HepG2 (cell line): ENCODE measurements at regions not wholly inside any gene's neighbourhood (a gene's known extent, or its start where the extent isn't known, plus 50 kb on each side); places are given as distances from the start of the nearest gene placed in this dataset.

Experiments
- ATAC-seq: fragments of 200-7000 bp; cut with Tn5 transposase; 3 replicates; pipeline ENCODE4 v1.9.1; 2020; ENCODE audit warnings: mild to moderate bottlenecking, moderate library complexity
- BruUV-seq: library from RNA; stranded (reverse); fragments of 400-500 nt; replicated peaks from 2 replicates; lab custom pipeline; 2021; lab: Mats Ljungman, UMichigan
- CTCF ChIA-PET: fragments of 300-600 bp; formaldehyde crosslinking; extraction: SDS; loops from one replicate; lab custom pipeline; 2021; ENCODE audit warnings: low total read pairs, inconsistent platforms, low intra/inter-chr PET ratio; lab: Yijun Ruan, JAX
- POLR2A ChIA-PET: fragments of 350-600 bp; sonication (Branson Sonifier 250); formaldehyde crosslinking; loops from one replicate; lab custom pipeline; 2020; ENCODE audit warnings: antibody characterized with exemption, inconsistent platforms; lab: Yijun Ruan, JAX
- DNase-seq: peaks from one replicate; pipeline ENCODE4 v3.0.0-alpha.2; 2015; ENCODE audit warnings: low spot score
- FAIRE-seq: peaks from 3 replicates; lab custom pipeline; 2011; peaks lifted over from hg19 to GRCh38; lab: Jason Lieb, UNC
- H2AFZ ChIP-seq: one replicate; pipeline ENCODE4 v1.6.1; 2011; ENCODE audit warnings: low read length, inconsistent platforms
- H3K27ac ChIP-seq: fragments of 300-600 bp; 3 replicates; pipeline ENCODE4 v1.8.0; 2011; ENCODE audit warnings: mixed run types, mild to moderate bottlenecking, mixed read lengths, low read length, inconsistent platforms; ENCODE audit not compliant: insufficient read depth; ENCODE audit errors: extremely low read length
- H3K27me3 ChIP-seq, 2 experiments: fragments of 200-600 bp in 1 of 2; 2 replicates in 1 of 2; 3 replicates in 1 of 2; pipeline versions ENCODE4 v1.6.0 to v1.8.0; 2011; ENCODE audit warnings: low read length in 2 of 2, mild to moderate bottlenecking in 2 of 2, moderate library complexity in 2 of 2, inconsistent platforms in 1 of 2; ENCODE audit not compliant: insufficient read depth in 2 of 2, control insufficient read depth in 1 of 2
- H3K36me3 ChIP-seq, 2 experiments: fragments of 200-600 bp in 1 of 2; replicated peaks in 1 of 2; 2 replicates in 1 of 2; 3 replicates in 1 of 2; pipeline versions ENCODE4 v1.5.1 to v1.8.0; 2011; ENCODE audit warnings: low read length in 2 of 2, inconsistent platforms in 1 of 2; ENCODE audit not compliant: insufficient read depth in 2 of 2, control insufficient read depth in 1 of 2
- H3K4me1 ChIP-seq: 2 replicates; pipeline ENCODE4 v1.5.1; 2012; ENCODE audit warnings: low read length, inconsistent platforms; ENCODE audit not compliant: insufficient read depth
- H3K4me2 ChIP-seq: 2 replicates; pipeline ENCODE4 v1.6.0; 2011; ENCODE audit warnings: low read depth, low read length, inconsistent platforms
- H3K4me3 ChIP-seq, 3 experiments: fragments of 200-600 bp in 1 of 3; sonication (generic), shearing (Covaris generic) in 1 of 3; replicated peaks in 1 of 3; 2 replicates each; pipeline ENCODE4 v1.5.1; 2011 to 2016; ENCODE audit warnings: low read length in 3 of 3, inconsistent platforms in 2 of 3, low read depth in 2 of 3, mild to moderate bottlenecking in 2 of 3, control low read depth in 1 of 3, mixed read lengths in 1 of 3; ENCODE audit not compliant: insufficient read depth in 1 of 3
- H3K79me2 ChIP-seq: one replicate; pipeline ENCODE4 v1.6.1; 2011; ENCODE audit warnings: low read length, inconsistent platforms; ENCODE audit not compliant: insufficient read depth
- H3K9ac ChIP-seq: 2 replicates; pipeline ENCODE4 v1.6.0; 2011; ENCODE audit warnings: mild to moderate bottlenecking, low read depth, low read length, inconsistent platforms; ENCODE audit not compliant: insufficient read depth
- H3K9me3 ChIP-seq: 2 replicates; pipeline ENCODE4 v1.5.1; 2012; ENCODE audit warnings: mild to moderate bottlenecking, low read length
- H4K20me1 ChIP-seq: 2 replicates; pipeline ENCODE4 v1.6.0; 2011; ENCODE audit warnings: inconsistent platforms, mild to moderate bottlenecking, low read length, moderate library complexity; ENCODE audit not compliant: insufficient read depth
- CSRNP1 ChIP-seq: sonication (generic); formaldehyde crosslinking; IDR thresholded peaks from 2 replicates; pipeline ENCODE4 v1.8.1; 2023; ENCODE audit warnings: mild to moderate bottlenecking, missing genetic modification reagents
- DMAP1 ChIP-seq: IDR thresholded peaks from 2 replicates; pipeline ENCODE4 v1.6.1; 2016
- FOSL1 ChIP-seq: sonication (generic); formaldehyde crosslinking; IDR thresholded peaks from 2 replicates; pipeline ENCODE4 v1.9.0; 2021; ENCODE audit warnings: missing genetic modification reagents, borderline replicate concordance
- GABPB1 ChIP-seq: IDR thresholded peaks from 2 replicates; pipeline ENCODE4 v1.6.1; 2016; ENCODE audit warnings: mild to moderate bottlenecking, missing genetic modification reagents, moderate library complexity, missing compliant biosample characterization
- HBP1 ChIP-seq: IDR thresholded peaks from 2 replicates; pipeline ENCODE4 v1.6.1; 2016; ENCODE audit warnings: low read depth, control low read depth
- KDM3A ChIP-seq: IDR thresholded peaks from 2 replicates; pipeline ENCODE4 v1.6.1; 2018; ENCODE audit warnings: low read depth, missing compliant biosample characterization
- PHF5A ChIP-seq: IDR thresholded peaks from one replicate; pipeline ENCODE4 v1.6.1; 2018; ENCODE audit warnings: low read depth, missing genetic modification reagents; ENCODE audit not compliant: unreplicated experiment
- SYNCRIP ChIP-seq: fragments of 200-400 bp; formaldehyde crosslinking; IDR thresholded peaks from 2 replicates; pipeline ENCODE4 v1.6.1; 2018; ENCODE audit warnings: mild to moderate bottlenecking, low read depth, low read length; ENCODE audit not compliant: insufficient read depth
- TAF15 ChIP-seq: fragments of 200-400 bp; formaldehyde crosslinking; IDR thresholded peaks from one replicate; pipeline ENCODE4 v1.6.1; 2018; ENCODE audit warnings: mild to moderate bottlenecking, low read depth, low read length; ENCODE audit not compliant: poor library complexity, severe bottlenecking
- THAP11 ChIP-seq: IDR thresholded peaks from 2 replicates; pipeline ENCODE4 v1.6.1; 2016; ENCODE audit warnings: missing biosample characterization, missing genetic modification reagents
- ZBTB8A ChIP-seq: sonication (generic); formaldehyde crosslinking; IDR thresholded peaks from 2 replicates; pipeline ENCODE4 v1.4.0; 2020; ENCODE audit warnings: mild to moderate bottlenecking, low read depth, missing genetic modification reagents, borderline replicate concordance
- ZNF264 ChIP-seq: sonication (generic); formaldehyde crosslinking; IDR thresholded peaks from 2 replicates; pipeline ENCODE4 v1.4.0; 2020; ENCODE audit warnings: missing genetic modification reagents
- ZNF296 ChIP-seq: sonication (generic); formaldehyde crosslinking; conservative IDR thresholded peaks from 2 replicates; pipeline ENCODE4 v1.5.0; 2020; ENCODE audit warnings: mild to moderate bottlenecking, missing genetic modification reagents
- ZNF597 ChIP-seq: sonication (generic); formaldehyde crosslinking; IDR thresholded peaks from 2 replicates; pipeline ENCODE4 v1.5.0; 2020; ENCODE audit warnings: missing genetic modification reagents
- ZNF720 ChIP-seq: sonication (generic); formaldehyde crosslinking; IDR thresholded peaks from 2 replicates; pipeline ENCODE4 v1.4.0; 2020; ENCODE audit warnings: missing genetic modification reagents
- ZNF768 ChIP-seq: sonication (generic); formaldehyde crosslinking; IDR thresholded peaks from 2 replicates; pipeline ENCODE4 v1.4.0; 2020; ENCODE audit warnings: missing genetic modification reagents
- WGBS: methylation state at CpG from one replicate; pipeline ENCODE4 v1.1.6; 2017; ENCODE audit warnings: low lambda C conversion rate; 5-methylcytosine and 5-hydroxymethylcytosine counted together
- in situ Hi-C: cut with HindIII; loops from 2 replicates; pipeline ENCODE4 v1.10.0; 2017; ENCODE audit warnings: low pct_unique_long_range_greater_than_20kb; ENCODE audit not compliant: extremely low pct_ligation_motif_present
- intact Hi-C: fragments of 100-400 bp; cut with micrococcal nuclease; formaldehyde crosslinking; loops from one replicate; pipeline ENCODE4 v1.10.0; 2022; ENCODE audit not compliant: unreplicated experiment
- TF ChIP-seq, protein P1 (sequence below): sonication (generic); formaldehyde crosslinking; IDR thresholded peaks from 2 replicates; pipeline ENCODE4 v1.8.0; 2022; ENCODE audit warnings: missing genetic modification reagents, mild to moderate bottlenecking, inconsistent platforms, borderline replicate concordance

DNA sequence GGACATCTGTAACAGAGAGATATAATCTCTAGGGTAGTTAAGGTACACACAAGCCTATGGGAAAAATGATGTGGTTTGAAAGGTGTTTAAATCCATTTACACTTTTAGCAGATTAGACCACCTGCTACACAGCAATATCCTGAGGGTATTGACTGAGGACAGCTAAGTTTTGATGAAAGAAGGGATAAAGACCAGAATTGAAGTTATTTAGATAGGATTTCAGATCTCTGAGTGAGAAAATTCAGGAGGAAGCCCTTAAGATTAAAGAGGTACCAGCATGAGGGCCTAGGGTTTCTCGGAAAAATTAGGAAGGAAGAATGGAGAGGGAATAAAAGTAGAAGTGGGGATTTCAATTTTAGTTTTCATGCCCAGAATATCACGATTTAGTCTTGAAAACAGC lies 267.3 kb downstream of the COX7C start (continued):
- TF ChIP-seq ZNF264 (CRISPR knock-in tag) (no peak), ZNF296 (CRISPR knock-in tag) (no peak), CSRNP1 (CRISPR knock-in tag) (no peak), PHF5A (no peak), KDM3A (CRISPR knock-in tag) (no peak), ZNF720 (CRISPR knock-in tag) (no peak), SYNCRIP (no peak), DMAP1 (no peak)

GRCh38 chr5:86885489-86886230 lies 267.9 kb downstream of the COX7C start:
- no peaks in the 10 kb centered on the region for H3K79me2 ChIP-seq
- H3K27me3 ChIP-seq = no peaks in the 10 kb centered on the region
- no peak for ATAC-seq
- H4K20me1 ChIP-seq = no peaks in the 10 kb centered on the region
- H3K9me3 ChIP-seq = no peaks in the 10 kb centered on the region
- FAIRE-seq = no peak
- no peak for DNase-seq
- CTCF ChIA-PET = no interaction called here
- no peak overlapping the region for H3K4me3 ChIP-seq
- intact Hi-C loops (no loop called here), in situ Hi-C loops (no loop called here)
- POLR2A ChIA-PET = no interaction called here
- WGBS = 6% methylated on average over 5 of the region's 5 CpGs
- no peak overlapping the region for H2AFZ ChIP-seq
- H3K4me2 ChIP-seq = no peak overlapping the region
- TF ChIP-seq THAP11 (CRISPR knock-in tag) = no peak
- TF ChIP-seq HBP1 = no peak
- no peak for TF ChIP-seq ZNF768 (CRISPR knock-in tag)
- TF ChIP-seq TAF15 = no peak
- TF ChIP-seq GABPB1 (CRISPR knock-in tag) = no peak
- TF ChIP-seq, protein P1, sequence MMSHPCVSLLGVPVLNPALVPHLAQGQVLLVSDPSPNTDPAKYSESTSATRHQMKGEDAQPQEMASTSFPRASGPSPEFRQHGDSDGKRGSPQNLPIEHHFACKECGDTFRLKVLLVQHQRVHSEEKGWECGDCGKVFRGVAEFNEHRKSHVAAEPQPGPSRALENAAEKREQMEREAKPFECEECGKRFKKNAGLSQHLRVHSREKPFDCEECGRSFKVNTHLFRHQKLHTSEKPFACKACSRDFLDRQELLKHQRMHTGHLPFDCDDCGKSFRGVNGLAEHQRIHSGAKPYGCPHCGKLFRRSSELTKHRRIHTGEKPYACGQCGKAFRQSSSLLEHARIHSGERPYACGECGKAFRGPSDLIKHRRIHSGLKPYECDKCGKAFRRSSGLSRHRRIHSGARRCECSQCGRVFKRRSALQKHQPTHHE (CRISPR knock-in tag) = no peak
- no peak for TF ChIP-seq FOSL1 (CRISPR knock-in tag)
- no peak for TF ChIP-seq ZBTB8A (CRISPR knock-in tag)
- TF ChIP-seq ZNF597 (CRISPR knock-in tag) = no peak
- no peaks in the 10 kb centered on the region for H3K36me3 ChIP-seq
- no peak overlapping the region for H3K27ac ChIP-seq
- no peaks in the 10 kb centered on the region for H3K4me1 ChIP-seq
- no peak overlapping the region for H3K9ac ChIP-seq
- no TSS peak for BruUV-seq
